Tibial nerve (tissue), 3 donors: ENCODE measurements at regions not wholly inside any gene's neighbourhood (a gene's known extent, or its start where the extent isn't known, plus 50 kb on each side); places are given as distances from the start of the nearest gene placed in this dataset.

Experiments used
- CTCF ChIP-seq, 5 experiments: fragments of 200-600 bp in 3 of 5; fragments of 450-650 bp in 2 of 5; sonication (generic) in 3 of 5; IDR thresholded peaks; one replicate each; pipeline ENCODE4 v1.5.1; 2016 to 2019; ENCODE audit warnings: antibody characterized with exemption in 5 of 5, mild to moderate bottlenecking in 3 of 5, moderate library complexity in 2 of 5
- POLR2A ChIP-seq, 2 donors: fragments of 450-650 bp; IDR thresholded peaks; one replicate each; pipeline ENCODE4 v1.6.1; 2017; ENCODE audit warnings: antibody characterized with exemption in 2 of 2, mild to moderate bottlenecking in 2 of 2, moderate library complexity in 2 of 2

DNA sequence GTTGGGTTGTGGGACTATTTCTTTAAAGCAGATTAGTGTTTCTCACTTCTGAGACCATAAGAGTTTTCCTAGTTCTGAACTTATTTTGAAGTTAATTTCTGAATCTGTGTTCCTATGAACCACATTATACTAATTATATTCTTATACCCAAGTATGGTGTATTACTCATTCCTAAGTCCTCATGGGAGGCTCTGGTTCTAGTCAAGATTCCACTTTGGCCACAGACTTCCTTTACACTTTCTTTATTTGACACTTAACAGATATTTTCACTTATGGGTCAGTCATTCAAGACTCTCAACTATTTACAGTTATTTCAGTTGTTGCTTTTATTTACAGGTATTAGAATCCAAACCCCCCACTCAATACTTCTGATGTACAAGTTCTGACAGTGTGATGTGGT lies 937.2 kb upstream of the TYRP1 start:
- TF ChIP-seq POLR2A (IDR thresholded peaks at IDR 0.05) (no peak), CTCF (IDR thresholded peaks at IDR 0.05) (no peak)
